ENCODE measurements at regions not wholly inside any gene's neighbourhood (a gene's known extent, or its start where the extent isn't known, plus 50 kb on each side); places are given as distances from the start of the nearest gene placed in this dataset.

GRCh38 chr16:65845466-65846209, 520.9 kb upstream of the CDH5 start:
- TF ChIP-seq LEF1 (IDR thresholded peaks at IDR 0.05; ENCODE audit: borderline replicate concordance) (no peak), SP1 (IDR thresholded peaks at IDR 0.05) (no peak), L3MBTL2 (conservative IDR thresholded peaks at IDR 0.05) (no peak), PKNOX1 (IDR thresholded peaks at IDR 0.05) (no peak), SUZ12 (IDR thresholded peaks at IDR 0.05) (no peak), FOXM1 (IDR thresholded peaks at IDR 0.05; ENCODE audit: borderline replicate concordance) (no peak), NFRKB (IDR thresholded peaks at IDR 0.05) (no peak), BHLHE40 (IDR thresholded peaks at IDR 0.05; ENCODE audit: borderline replicate concordance) (no peak), FOXA1 (IDR thresholded peaks at IDR 0.05) (no peak), ELF4 (IDR thresholded peaks at IDR 0.05) (no peak), HDGF (IDR thresholded peaks at IDR 0.05; ENCODE audit: borderline replicate concordance) (no peak)

All from HEK293T (cell line).